ENCODE measurements at regions not wholly inside any gene's neighbourhood (a gene's known extent, or its start where the extent isn't known, plus 50 kb on each side); places are given as distances from the start of the nearest gene placed in this dataset.

GRCh38 chr15:39529457-39529856 is 51.4 kb upstream of the THBS1 start:
- Histone ChIP-seq H3K9me3 (no peaks in the 10 kb centered on the region), H3K4me1 (ENCODE audit: control insufficient read depth in 1 of 2, low read depth in 2 of 2) (no peaks in the 10 kb centered on the region), H3K27ac (no peak overlapping the region), H3K36me3 (no peaks in the 10 kb centered on the region), H3K4me3 (no peak overlapping the region), H3K27me3 (replicated peaks; ENCODE audit: insufficient read depth) (no peaks in the 10 kb centered on the region)
- no peak for DNase-seq (ENCODE audit: low spot score)
- TF ChIP-seq CTCF (IDR thresholded peaks at IDR 0.05) = no peak
- ATAC-seq (ENCODE audit: insufficient number of reproducible peaks, low FRiP score, low read depth) = no peak

- Histone ChIP-seq H3K36me3 (no peaks in the 10 kb centered on the region), H3K9me3 (no peaks in the 10 kb centered on the region), H3K27me3 (replicated peaks; ENCODE audit: insufficient read depth) (no peaks in the 10 kb centered on the region), H3K4me3 (no peak overlapping the region), H3K27ac (no peak overlapping the region), H3K4me1 (ENCODE audit: control insufficient read depth in 1 of 2, low read depth in 2 of 2) (no peaks in the 10 kb centered on the region)
- DNase-seq (ENCODE audit: low spot score) (no peak), ATAC-seq (ENCODE audit: insufficient number of reproducible peaks, low FRiP score, low read depth) (no peak)
- no peak for TF ChIP-seq CTCF (IDR thresholded peaks at IDR 0.05)
Observed at GRCh38 chr15:39530480-39531342, 50.2 kb upstream of the THBS1 start.

All from thoracic aorta (tissue), 2 donors.